Naive thymus-derived CD4-positive, alpha-beta T cell (primary cell): ENCODE measurements at regions not wholly inside any gene's neighbourhood (a gene's known extent, or its start where the extent isn't known, plus 50 kb on each side); places are given as distances from the start of the nearest gene placed in this dataset.

ENCODE experiments used
- ATAC-seq: fragments of 150-1000 bp; cut with Tn5 transposase; 2 replicates; pipeline ENCODE4 v1.10.0; 2021; ENCODE audit warnings: mild to moderate bottlenecking, moderate library complexity
- CTCF ChIA-PET: fragments of 350-600 bp; sonication (Branson Sonifier 250); formaldehyde crosslinking; loops from one replicate; lab custom pipeline; 2021; ENCODE audit warnings: antibody characterized with exemption; lab: Charles Lee
- POLR2A ChIA-PET: fragments of 350-600 bp; sonication (Branson Sonifier 250); formaldehyde crosslinking; loops from one replicate; lab custom pipeline; 2021; ENCODE audit warnings: antibody characterized with exemption, inconsistent platforms; lab: Charles Lee
- DNase-seq, 9 donors: peaks; one replicate each; pipeline versions ENCODE4 v3.0.0 to v3.0.0-alpha.2; 2020 to 2022; ENCODE audit warnings: mixed read lengths in 1 of 9
- H3K27ac ChIP-seq: one replicate; pipeline ENCODE4 v1.7.0; 2013; ENCODE audit warnings: mild to moderate bottlenecking, low read depth, low read length, moderate library complexity
- H3K27me3 ChIP-seq, 2 donors: one replicate each; pipeline ENCODE4 v1.7.0; 2013; ENCODE audit warnings: low read length in 2 of 2, mild to moderate bottlenecking in 2 of 2, moderate library complexity in 2 of 2; ENCODE audit not compliant: control insufficient read depth in 2 of 2, insufficient read depth in 2 of 2
- H3K36me3 ChIP-seq, 3 experiments: 1 replicate in 2 of 3; 2 replicates in 1 of 3; pipeline ENCODE4 v1.7.0; 2013; ENCODE audit warnings: low read length in 3 of 3, mild to moderate bottlenecking in 3 of 3, moderate library complexity in 1 of 3; ENCODE audit not compliant: insufficient read depth in 3 of 3, control insufficient read depth in 2 of 3
- H3K4me1 ChIP-seq, 2 donors: one replicate each; pipeline ENCODE4 v1.7.0; 2013; ENCODE audit warnings: low read length in 2 of 2, mild to moderate bottlenecking in 2 of 2, moderate library complexity in 1 of 2; ENCODE audit not compliant: control insufficient read depth in 2 of 2, insufficient read depth in 2 of 2
- H3K4me3 ChIP-seq: 2 replicates; pipeline ENCODE4 v1.7.0; 2013; ENCODE audit warnings: mild to moderate bottlenecking, low read length
- H3K9me3 ChIP-seq, 3 experiments: 1 replicate in 2 of 3; 2 replicates in 1 of 3; pipeline ENCODE4 v1.7.0; 2013; ENCODE audit warnings: low read length in 3 of 3; ENCODE audit not compliant: control insufficient read depth in 2 of 3
- H3K27ac Mint-ChIP-seq, 9 donors: one replicate each; pipeline ENCODE4 v1.8.0; 2020 to 2022; ENCODE audit warnings: mixed read lengths in 9 of 9, mild to moderate bottlenecking in 8 of 9, moderate library complexity in 5 of 9, inconsistent platforms in 2 of 9
- H3K27me3 Mint-ChIP-seq, 5 donors: one replicate each; pipeline ENCODE4 v1.8.0; 2021 to 2022; ENCODE audit warnings: mixed read lengths in 5 of 5, mild to moderate bottlenecking in 1 of 5
- H3K36me3 Mint-ChIP-seq, 5 donors: one replicate each; pipeline ENCODE4 v1.8.0; 2020 to 2022; ENCODE audit warnings: mixed read lengths in 5 of 5, mild to moderate bottlenecking in 3 of 5, inconsistent platforms in 1 of 5
- H3K4me1 Mint-ChIP-seq, 7 donors: one replicate each; pipeline ENCODE4 v1.8.0; 2020 to 2022; ENCODE audit warnings: mixed read lengths in 7 of 7, mild to moderate bottlenecking in 3 of 7, inconsistent platforms in 1 of 7
- H3K4me3 Mint-ChIP-seq, 10 donors: one replicate each; pipeline ENCODE4 v1.8.0; 2020 to 2022; ENCODE audit warnings: mild to moderate bottlenecking in 10 of 10, mixed read lengths in 10 of 10, moderate library complexity in 6 of 10, inconsistent platforms in 2 of 10
- H3K9me3 Mint-ChIP-seq, 11 donors: one replicate each; pipeline ENCODE4 v1.8.0; 2020 to 2022; ENCODE audit warnings: mixed read lengths in 11 of 11, mild to moderate bottlenecking in 4 of 11, inconsistent platforms in 1 of 11, moderate library complexity in 1 of 11
- intact Hi-C, 2 donors: fragments of 100-400 bp; cut with micrococcal nuclease; formaldehyde crosslinking; loops; one replicate each; pipeline ENCODE4 v1.15.1; 2023

DNA sequence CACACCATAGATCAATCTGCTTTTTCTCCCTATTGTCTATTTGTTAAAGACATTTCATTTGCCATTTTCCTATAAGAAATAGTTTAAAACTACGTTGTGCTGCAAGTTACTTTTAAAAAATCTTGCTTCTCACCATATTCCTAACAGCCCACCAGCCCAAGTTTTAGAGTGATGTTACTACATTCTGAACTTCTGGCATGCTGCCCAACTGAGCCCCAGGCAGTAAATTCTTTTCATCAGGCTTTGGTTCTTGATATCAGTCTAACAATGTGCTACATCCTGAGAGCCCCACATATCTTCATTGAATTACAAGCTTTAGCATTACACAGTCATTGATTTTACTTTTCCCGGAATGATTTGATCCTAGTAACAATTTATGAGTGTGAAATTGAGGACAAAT is 283.8 kb upstream of the IL1RAPL1 start:
- Mint-ChIP-seq H3K36me3 (no peaks in the 10 kb centered on the region), H3K9me3 (peaks cover 0 to 8% (median 0%) of the 10 kb centered on the region in 11 donors), H3K27ac (no peak overlapping the region), H3K4me3 (no peak overlapping the region), H3K27me3 (no peaks in the 10 kb centered on the region), H3K4me1 (no peaks in the 10 kb centered on the region)
- Histone ChIP-seq H3K9me3 (no peaks in the 10 kb centered on the region), H3K4me1 (no peaks in the 10 kb centered on the region), H3K36me3 (no peaks in the 10 kb centered on the region), H3K27me3 (no peaks in the 10 kb centered on the region), H3K4me3 (no peak overlapping the region), H3K27ac (no peak overlapping the region)
- CTCF ChIA-PET, result no interaction called here
- DNase-seq (no peak), ATAC-seq (no peak)
- POLR2A ChIA-PET, result no interaction called here
- intact Hi-C loops, result no loop called here

DNA sequence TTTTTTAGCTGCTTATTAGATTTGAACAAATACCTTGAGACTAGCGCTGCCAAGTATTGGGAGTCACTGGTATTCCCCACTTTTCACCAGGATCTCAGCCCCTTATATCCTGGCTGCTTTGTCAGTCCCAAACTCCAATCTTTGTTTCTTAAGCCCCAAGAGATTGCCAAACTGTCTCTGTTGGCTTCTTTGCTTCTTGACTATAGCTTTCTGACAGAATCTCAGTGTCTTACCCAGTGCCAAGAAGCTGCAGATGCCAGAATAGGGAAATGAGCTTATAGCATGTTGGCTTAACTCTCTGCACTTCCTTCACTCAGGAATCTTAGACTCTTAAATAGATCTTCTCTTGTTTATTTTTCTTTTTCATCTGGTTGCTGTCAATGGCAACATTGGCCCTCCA is 297.5 kb upstream of the DCAF8L1 start:
- no peak overlapping the region for H3K27ac ChIP-seq
- POLR2A ChIA-PET, result no interaction called here
- no peaks in the 10 kb centered on the region for H3K9me3 ChIP-seq
- Mint-ChIP-seq H3K27me3 (no peaks in the 10 kb centered on the region), H3K27ac (no peak overlapping the region), H3K4me3 (no peak overlapping the region), H3K36me3 (peaks cover 0 to 3% (median 0%) of the 10 kb centered on the region in 5 donors), H3K4me1 (no peaks in the 10 kb centered on the region), H3K9me3 (peaks cover 0 to 8% (median 5%) of the 10 kb centered on the region in 11 donors)
- DNase-seq (no peak), ATAC-seq (no peak)
- CTCF ChIA-PET, result no interaction called here
- H3K4me3 ChIP-seq, result no peak overlapping the region
- no peaks in the 10 kb centered on the region for H3K4me1 ChIP-seq
- intact Hi-C loops, result no loop called here
- H3K27me3 ChIP-seq, result no peaks in the 10 kb centered on the region
- no peaks in the 10 kb centered on the region for H3K36me3 ChIP-seq

DNA sequence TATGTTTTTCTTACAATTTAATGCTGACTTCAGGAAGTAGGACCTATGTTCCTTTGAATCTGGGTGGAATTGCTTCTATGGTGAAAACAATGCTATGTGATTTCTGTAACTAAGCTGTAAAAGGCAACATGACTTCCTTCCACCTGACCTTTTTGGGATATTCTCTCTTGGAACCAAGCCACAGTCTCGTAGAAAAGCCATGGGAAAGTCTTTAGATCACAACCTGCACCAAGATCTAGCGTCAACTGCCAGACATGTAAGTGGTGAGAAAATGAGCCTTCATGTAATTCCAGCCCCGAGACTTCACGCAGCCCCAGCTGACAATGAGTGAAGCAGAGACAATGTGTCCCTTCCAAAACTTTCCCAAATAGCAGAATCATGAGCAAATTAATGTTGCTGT is 297.0 kb upstream of the DCAF8L1 start:
- no peaks in the 10 kb centered on the region for H3K27me3 Mint-ChIP-seq
- no peaks in the 10 kb centered on the region for H3K27me3 ChIP-seq
- intact Hi-C loops, result no loop called here
- POLR2A ChIA-PET, result no interaction called here
- no peak for DNase-seq
- H3K36me3 Mint-ChIP-seq, result peaks cover 0 to 3% (median 0%) of the 10 kb centered on the region in 5 donors
- no peak overlapping the region for H3K4me3 Mint-ChIP-seq
- CTCF ChIA-PET, result no interaction called here
- H3K27ac ChIP-seq, result no peak overlapping the region
- no peak overlapping the region for H3K27ac Mint-ChIP-seq
- no peaks in the 10 kb centered on the region for H3K4me1 Mint-ChIP-seq
- H3K4me3 ChIP-seq, result no peak overlapping the region
- H3K9me3 Mint-ChIP-seq, result peaks cover 0 to 8% (median 5%) of the 10 kb centered on the region in 11 donors
- no peak for ATAC-seq
- H3K4me1 ChIP-seq, result no peaks in the 10 kb centered on the region
- no peaks in the 10 kb centered on the region for H3K9me3 ChIP-seq
- no peaks in the 10 kb centered on the region for H3K36me3 ChIP-seq

DNA sequence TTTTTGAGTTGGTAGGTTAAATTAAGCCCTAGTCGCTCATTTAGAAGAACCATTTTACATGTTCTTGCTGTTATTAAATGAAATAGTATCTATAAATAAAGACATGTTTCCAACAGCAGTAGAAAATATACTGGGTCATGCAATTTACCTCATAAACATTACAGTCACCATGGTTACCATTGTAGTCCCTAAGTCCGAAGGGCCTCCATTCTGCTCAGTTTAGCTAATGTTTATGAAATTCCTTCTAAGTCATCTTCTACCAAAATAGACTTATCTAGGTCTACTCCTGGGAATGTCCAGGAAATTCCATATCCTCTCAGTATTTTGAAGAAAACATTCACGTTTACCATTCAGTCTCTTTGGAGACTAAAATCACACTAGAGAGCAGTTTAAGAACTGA is 292.5 kb upstream of the DCAF8L1 start:
- H3K27me3 ChIP-seq, result no peaks in the 10 kb centered on the region
- POLR2A ChIA-PET, result no interaction called here
- H3K4me1 ChIP-seq, result no peaks in the 10 kb centered on the region
- no peak overlapping the region for H3K4me3 ChIP-seq
- no peaks in the 10 kb centered on the region for H3K36me3 ChIP-seq
- no peaks in the 10 kb centered on the region for H3K27me3 Mint-ChIP-seq
- H3K9me3 Mint-ChIP-seq, result peaks cover 0 to 8% (median 2%) of the 10 kb centered on the region in 11 donors
- H3K9me3 ChIP-seq, result no peaks in the 10 kb centered on the region
- intact Hi-C loops, result no loop called here
- peaks cover 0 to 3% (median 0%) of the 10 kb centered on the region in 5 donors for H3K36me3 Mint-ChIP-seq
- H3K27ac ChIP-seq, result no peak overlapping the region
- H3K4me1 Mint-ChIP-seq, result no peaks in the 10 kb centered on the region
- H3K27ac Mint-ChIP-seq, result no peak overlapping the region
- ATAC-seq (no peak), DNase-seq (no peak)
- CTCF ChIA-PET, result no interaction called here
- H3K4me3 Mint-ChIP-seq, result no peak overlapping the region

DNA sequence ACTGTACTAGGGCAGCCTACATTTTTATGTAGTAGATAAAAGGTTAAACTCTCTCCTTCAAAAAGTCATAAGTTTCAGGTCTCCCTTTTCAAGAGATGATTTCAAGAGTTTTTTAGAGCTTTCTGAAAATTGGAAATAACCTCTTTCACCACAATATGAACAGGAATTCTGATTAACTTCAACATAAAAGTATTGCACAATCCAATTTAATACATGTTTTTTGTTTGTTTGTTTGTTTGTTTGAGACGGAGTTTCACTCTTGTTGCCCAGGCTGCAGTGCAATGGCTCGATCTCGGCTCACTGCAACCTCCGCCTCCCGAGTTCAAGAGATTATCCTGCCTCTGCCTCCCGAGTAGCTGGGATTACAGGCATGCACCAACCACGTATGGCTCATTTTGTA is 265.4 kb upstream of the DCAF8L1 start:
- ATAC-seq, result no peak
- CTCF ChIA-PET, result no interaction called here

DNA sequence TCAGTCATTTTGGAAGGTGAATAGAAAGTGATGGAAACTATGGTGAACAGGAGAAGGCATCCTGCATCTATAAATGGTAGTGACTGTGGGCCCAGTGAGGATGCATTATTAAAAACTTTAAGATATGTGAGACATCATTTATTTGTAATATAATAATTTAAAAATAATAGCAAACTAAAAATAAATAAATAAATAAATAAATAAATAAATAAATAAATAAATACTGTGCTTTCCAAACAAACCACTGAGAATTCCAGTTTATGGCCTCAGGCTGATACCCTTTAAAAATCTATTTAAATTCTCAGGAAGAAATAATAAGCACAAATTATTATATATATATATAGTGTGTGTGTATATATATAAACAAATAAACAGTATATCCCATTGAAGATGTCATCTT is 248.0 kb upstream of the DCAF8L1 start:
- intact Hi-C loops, result no loop called here
- Mint-ChIP-seq H3K9me3 (peaks cover 0 to 10% (median 3%) of the 10 kb centered on the region in 11 donors), H3K27me3 (no peaks in the 10 kb centered on the region), H3K36me3 (no peaks in the 10 kb centered on the region), H3K4me3 (no peak overlapping the region), H3K4me1 (no peaks in the 10 kb centered on the region), H3K27ac (no peak overlapping the region)
- no peak overlapping the region for H3K4me3 ChIP-seq
- ATAC-seq (no peak), DNase-seq (no peak)
- CTCF ChIA-PET, result no interaction called here
- H3K9me3 ChIP-seq, result no peaks in the 10 kb centered on the region
- H3K36me3 ChIP-seq, result no peaks in the 10 kb centered on the region
- H3K27me3 ChIP-seq, result no peaks in the 10 kb centered on the region
- H3K4me1 ChIP-seq, result no peaks in the 10 kb centered on the region
- POLR2A ChIA-PET, result no interaction called here
- H3K27ac ChIP-seq, result no peak overlapping the region

More for the DNA sequence above, 265.4 kb upstream of the DCAF8L1 start:
- no peak overlapping the region for H3K27ac Mint-ChIP-seq
- no peaks in the 10 kb centered on the region for H3K4me1 ChIP-seq
- H3K36me3 ChIP-seq, result no peaks in the 10 kb centered on the region
- intact Hi-C loops, result no loop called here
- H3K4me3 ChIP-seq, result no peak overlapping the region
- no peak overlapping the region for H3K4me3 Mint-ChIP-seq
- H3K4me1 Mint-ChIP-seq, result no peaks in the 10 kb centered on the region
- no peak overlapping the region for H3K27ac ChIP-seq
- H3K9me3 ChIP-seq, result no peaks in the 10 kb centered on the region
- no peak for DNase-seq
- peaks cover 0 to 9% (median 0%) of the 10 kb centered on the region in 11 donors for H3K9me3 Mint-ChIP-seq
- H3K36me3 Mint-ChIP-seq, result no peaks in the 10 kb centered on the region
- no peaks in the 10 kb centered on the region for H3K27me3 ChIP-seq
- POLR2A ChIA-PET, result no interaction called here
- H3K27me3 Mint-ChIP-seq, result no peaks in the 10 kb centered on the region

DNA sequence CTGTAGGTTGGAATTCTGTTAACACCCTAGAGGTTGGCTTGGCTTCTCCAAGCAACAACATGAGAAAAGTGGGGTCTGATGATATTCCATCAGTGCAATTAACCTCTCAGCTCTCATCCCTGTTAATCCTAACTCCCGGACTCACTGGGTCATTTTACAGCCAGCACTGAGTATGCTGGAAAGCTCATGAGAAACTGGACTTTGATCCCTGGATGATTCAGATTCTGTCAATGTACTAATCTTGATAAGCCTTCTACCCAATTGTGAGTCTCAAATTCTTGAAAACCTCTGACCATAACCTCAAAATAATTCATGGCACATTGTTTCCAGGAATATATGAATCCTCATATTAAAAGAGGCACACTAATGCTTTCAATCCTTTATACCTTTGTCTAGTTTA is 244.3 kb upstream of the DCAF8L1 start:
- H3K4me1 ChIP-seq, result no peaks in the 10 kb centered on the region
- no peaks in the 10 kb centered on the region for H3K9me3 ChIP-seq
- Mint-ChIP-seq H3K4me1 (no peaks in the 10 kb centered on the region), H3K27ac (no peak overlapping the region), H3K4me3 (no peak overlapping the region), H3K27me3 (no peaks in the 10 kb centered on the region), H3K9me3 (peaks cover 0 to 9% (median 2%) of the 10 kb centered on the region in 11 donors), H3K36me3 (no peaks in the 10 kb centered on the region)
- DNase-seq (no peak), ATAC-seq (no peak)
- ChIA-PET POLR2A (no interaction called here), CTCF (no interaction called here)
- intact Hi-C loops, result no loop called here
- H3K27ac ChIP-seq, result no peak overlapping the region
- H3K27me3 ChIP-seq, result no peaks in the 10 kb centered on the region
- H3K4me3 ChIP-seq, result no peak overlapping the region
- H3K36me3 ChIP-seq, result no peaks in the 10 kb centered on the region
